Prostate gland (tissue), 2 donors: ENCODE measurements at regions not wholly inside any gene's neighbourhood (a gene's known extent, or its start where the extent isn't known, plus 50 kb on each side); places are given as distances from the start of the nearest gene placed in this dataset.

ENCODE experiments used
- DNase-seq: peaks from one replicate; pipeline ENCODE4 v3.0.0-alpha.2; 2019; ENCODE audit warnings: low spot score
- H3K27ac ChIP-seq, 2 donors: fragments of 200-600 bp; sonication (generic); 2 replicates each; pipeline ENCODE4 v1.5.1; 2017 to 2019
- H3K27me3 ChIP-seq: fragments of 200-600 bp; sonication (generic); replicated peaks from 2 replicates; pipeline ENCODE4 v1.5.1; 2019; ENCODE audit not compliant: insufficient read depth
- H3K36me3 ChIP-seq, 2 donors: fragments of 200-600 bp; sonication (generic); 1 replicate in 1 of 2; 2 replicates in 1 of 2; pipeline versions ENCODE4 v1.5.1 to v1.8.1; 2017 to 2019
- H3K4me1 ChIP-seq: fragments of 200-600 bp; sonication (generic); replicated peaks from 2 replicates; pipeline ENCODE4 v1.5.1; 2019
- H3K4me3 ChIP-seq, 2 donors: fragments of 200-600 bp; sonication (generic); 2 replicates each; pipeline ENCODE4 v1.5.1; 2017 to 2019
- H3K9me3 ChIP-seq: fragments of 200-600 bp; sonication (generic); 2 replicates; pipeline ENCODE4 v1.5.1; 2017
- POLR2A ChIP-seq: fragments of 450-650 bp; IDR thresholded peaks from one replicate; pipeline ENCODE4 v1.6.1; 2016; ENCODE audit warnings: antibody characterized with exemption, mild to moderate bottlenecking
- POLR2AphosphoS5 ChIP-seq: sonication (generic); formaldehyde crosslinking; IDR thresholded peaks from one replicate; pipeline ENCODE4 v1.6.1; 2017; ENCODE audit warnings: antibody characterized with exemption
- WGBS: methylation state at CpG from one replicate; pipeline ENCODE4 v1.1.5; 2018; 5-methylcytosine and 5-hydroxymethylcytosine counted together
- intact Hi-C: fragments of 100-400 bp; cut with DNase I; formaldehyde crosslinking; loops from one replicate; pipeline ENCODE4 v1.14.2; 2022
- TF ChIP-seq, protein P1 (sequence below), 4 experiments: fragments of 200-600 bp in 2 of 4; fragments of 450-650 bp in 2 of 4; sonication (generic) in 2 of 4; IDR thresholded peaks; 1 replicate in 3 of 4; 2 replicates in 1 of 4; pipeline ENCODE4 v1.5.1; 2016 to 2019; ENCODE audit warnings: antibody characterized with exemption in 4 of 4, mild to moderate bottlenecking in 2 of 4, moderate library complexity in 2 of 4

- Histone ChIP-seq H3K4me1 (no peaks in the 10 kb centered on the region), H3K27me3 (no peaks in the 10 kb centered on the region)
These were observed 443.2 kb upstream of the FOXG1 start for GRCh38 chr14:28323366-28323765.

GRCh38 chr14:28323951-28324741 lies 442.4 kb upstream of the FOXG1 start:
- Histone ChIP-seq H3K36me3 (no peaks in the 10 kb centered on the region), H3K27ac (no peak overlapping the region), H3K4me1 (no peaks in the 10 kb centered on the region), H3K9me3 (no peaks in the 10 kb centered on the region), H3K27me3 (no peaks in the 10 kb centered on the region), H3K4me3 (no peak overlapping the region)
- WGBS: 79% methylated on average over 5 of the region's 5 CpGs
- no peak for DNase-seq
- TF ChIP-seq, protein P1, sequence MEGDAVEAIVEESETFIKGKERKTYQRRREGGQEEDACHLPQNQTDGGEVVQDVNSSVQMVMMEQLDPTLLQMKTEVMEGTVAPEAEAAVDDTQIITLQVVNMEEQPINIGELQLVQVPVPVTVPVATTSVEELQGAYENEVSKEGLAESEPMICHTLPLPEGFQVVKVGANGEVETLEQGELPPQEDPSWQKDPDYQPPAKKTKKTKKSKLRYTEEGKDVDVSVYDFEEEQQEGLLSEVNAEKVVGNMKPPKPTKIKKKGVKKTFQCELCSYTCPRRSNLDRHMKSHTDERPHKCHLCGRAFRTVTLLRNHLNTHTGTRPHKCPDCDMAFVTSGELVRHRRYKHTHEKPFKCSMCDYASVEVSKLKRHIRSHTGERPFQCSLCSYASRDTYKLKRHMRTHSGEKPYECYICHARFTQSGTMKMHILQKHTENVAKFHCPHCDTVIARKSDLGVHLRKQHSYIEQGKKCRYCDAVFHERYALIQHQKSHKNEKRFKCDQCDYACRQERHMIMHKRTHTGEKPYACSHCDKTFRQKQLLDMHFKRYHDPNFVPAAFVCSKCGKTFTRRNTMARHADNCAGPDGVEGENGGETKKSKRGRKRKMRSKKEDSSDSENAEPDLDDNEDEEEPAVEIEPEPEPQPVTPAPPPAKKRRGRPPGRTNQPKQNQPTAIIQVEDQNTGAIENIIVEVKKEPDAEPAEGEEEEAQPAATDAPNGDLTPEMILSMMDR (IDR thresholded peaks at IDR 0.05): no peak
- TF ChIP-seq POLR2A (no peak), POLR2AphosphoS5 (no peak)
- intact Hi-C loops: no loop called here

More at GRCh38 chr14:28323366-28323765, 443.2 kb upstream of the FOXG1 start:
- Histone ChIP-seq H3K36me3 (no peaks in the 10 kb centered on the region), H3K9me3 (no peaks in the 10 kb centered on the region), H3K4me3 (no peak overlapping the region), H3K27ac (no peak overlapping the region)
- intact Hi-C loops: no loop called here
- DNase-seq: no peak
- WGBS: 45% methylated on average over 4 of the region's 4 CpGs
- TF ChIP-seq, protein P1 (IDR thresholded peaks at IDR 0.05): no peak
- no peak for TF ChIP-seq POLR2A
- no peak for TF ChIP-seq POLR2AphosphoS5

DNA sequence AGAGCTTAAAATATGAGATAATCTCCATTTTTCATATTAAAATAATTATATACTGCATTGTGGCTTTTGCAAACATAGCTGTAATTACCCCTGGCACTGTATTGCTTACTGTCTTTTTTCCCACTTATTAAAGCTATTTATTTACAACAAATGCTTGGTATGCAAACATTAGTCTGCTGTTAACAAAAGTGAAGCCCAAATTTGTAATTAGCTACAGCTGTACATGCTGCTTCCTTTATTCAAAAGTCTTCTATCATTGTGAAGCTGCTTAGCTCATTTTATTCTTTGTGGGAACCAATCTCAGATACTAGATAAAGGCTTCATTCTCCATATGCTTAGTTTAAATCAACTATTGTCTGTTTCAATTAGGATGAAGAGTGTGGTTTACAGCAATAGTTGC lies 425.8 kb upstream of the FOXG1 start:
- no peaks in the 10 kb centered on the region for H3K9me3 ChIP-seq
- no peak overlapping the region for H3K27ac ChIP-seq
- H3K27me3 ChIP-seq: no peaks in the 10 kb centered on the region
- H3K4me1 ChIP-seq: no peaks in the 10 kb centered on the region
- intact Hi-C loops: no loop called here
- TF ChIP-seq, protein P1 (IDR thresholded peaks at IDR 0.05): no peak
- TF ChIP-seq POLR2AphosphoS5 (no peak), POLR2A (no peak)
- no peak for DNase-seq
- H3K36me3 ChIP-seq: no peaks in the 10 kb centered on the region
- no peak overlapping the region for H3K4me3 ChIP-seq

- Histone ChIP-seq H3K4me1 (no peaks in the 10 kb centered on the region), H3K27me3 (no peaks in the 10 kb centered on the region), H3K9me3 (no peaks in the 10 kb centered on the region), H3K4me3 (no peak overlapping the region), H3K36me3 (no peaks in the 10 kb centered on the region), H3K27ac (no peak overlapping the region)
- no peak for DNase-seq
- TF ChIP-seq, protein P1 (IDR thresholded peaks at IDR 0.05): no peak
- TF ChIP-seq POLR2A: no peak
- no peak for TF ChIP-seq POLR2AphosphoS5
- intact Hi-C loops: no loop called here
These were observed 422.2 kb upstream of the FOXG1 start for GRCh38 chr14:28344381-28344780.

DNA sequence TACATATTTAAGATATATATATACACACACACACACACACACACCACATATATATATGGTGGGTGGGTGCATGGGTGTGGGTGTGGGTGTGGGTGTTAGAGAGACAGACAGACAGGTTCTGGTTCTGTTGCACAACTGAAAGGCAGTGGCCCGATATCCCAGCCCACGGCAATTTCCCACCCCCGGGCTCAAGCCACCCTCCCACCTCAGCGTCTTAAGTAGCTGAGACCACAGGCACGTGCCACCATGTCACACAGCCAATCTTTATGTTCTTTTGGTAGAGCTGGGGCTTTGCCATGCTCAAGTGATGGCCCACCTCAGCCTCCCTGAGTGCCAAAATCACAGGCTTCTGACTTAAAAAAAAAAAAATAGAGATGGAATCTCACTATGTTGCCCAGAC lies 417.8 kb upstream of the FOXG1 start:
- Histone ChIP-seq H3K4me1 (no peaks in the 10 kb centered on the region), H3K36me3 (no peaks in the 10 kb centered on the region), H3K4me3 (no peak overlapping the region), H3K27ac (no peak overlapping the region), H3K27me3 (no peaks in the 10 kb centered on the region), H3K9me3 (no peaks in the 10 kb centered on the region)
- no peak for DNase-seq
- intact Hi-C loops: no loop called here
- 97% methylated on average over 5 of the region's 5 CpGs for WGBS
- no peak for TF ChIP-seq POLR2AphosphoS5
- no peak for TF ChIP-seq POLR2A
- TF ChIP-seq, protein P1 (IDR thresholded peaks at IDR 0.05): no peak
